Activated CD4-positive, CD25-positive, alpha-beta regulatory T cell treated with anti-CD3 and anti-CD28 coated beads, Interleukin-2, amount 50 U/mL, for 24 hours (primary cell): ENCODE measurements at regions not wholly inside any gene's neighbourhood (a gene's known extent, or its start where the extent isn't known, plus 50 kb on each side); places are given as distances from the start of the nearest gene placed in this dataset.

Experiments used
- ATAC-seq, 2 donors: fragments of 150-1000 bp; cut with Tn5 transposase; one replicate each; pipeline ENCODE4 v1.10.0; 2021; ENCODE audit warnings: mild to moderate bottlenecking in 1 of 2, moderate library complexity in 1 of 2

DNA sequence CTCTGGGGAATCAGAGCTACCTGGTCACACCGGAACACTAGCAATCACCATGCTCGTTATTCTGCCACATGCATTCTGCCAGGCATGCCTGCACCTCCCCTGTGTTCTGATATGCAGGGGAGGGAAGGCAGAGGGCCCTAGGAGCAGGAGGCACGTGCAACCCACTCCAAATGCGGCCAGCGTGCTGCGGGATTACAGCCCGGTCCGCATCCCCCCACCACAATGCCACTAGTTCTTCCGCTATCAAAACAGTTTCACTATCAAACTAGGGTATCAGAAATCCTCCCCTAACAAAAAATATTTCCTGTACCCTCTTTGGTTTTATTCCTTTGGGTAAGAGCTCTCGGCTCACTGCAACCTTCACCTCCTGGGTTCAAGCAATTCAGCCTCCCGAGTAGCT is 223.2 kb upstream of the IGF1R start:
- ATAC-seq: no peak

DNA sequence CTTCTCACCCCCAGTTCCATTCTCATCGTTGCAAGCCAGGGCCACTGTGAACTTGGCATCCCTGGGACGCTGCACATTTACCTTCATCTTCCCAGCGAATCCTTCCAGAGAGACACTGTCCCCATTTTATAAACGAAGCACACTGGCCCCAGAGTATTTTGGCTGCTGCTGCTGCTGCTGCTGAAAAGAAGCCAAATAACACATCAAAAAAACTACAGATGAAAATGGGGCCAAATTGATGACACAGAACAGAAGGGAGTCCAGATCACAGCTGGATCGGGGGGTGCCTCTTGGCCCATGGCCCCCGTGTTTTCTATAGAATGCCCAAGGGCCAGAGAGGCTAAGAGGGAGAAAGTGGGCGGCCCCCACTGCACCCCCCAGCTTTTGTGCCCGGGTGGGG is 221.0 kb upstream of the IGF1R start:
- no peak for ATAC-seq

DNA sequence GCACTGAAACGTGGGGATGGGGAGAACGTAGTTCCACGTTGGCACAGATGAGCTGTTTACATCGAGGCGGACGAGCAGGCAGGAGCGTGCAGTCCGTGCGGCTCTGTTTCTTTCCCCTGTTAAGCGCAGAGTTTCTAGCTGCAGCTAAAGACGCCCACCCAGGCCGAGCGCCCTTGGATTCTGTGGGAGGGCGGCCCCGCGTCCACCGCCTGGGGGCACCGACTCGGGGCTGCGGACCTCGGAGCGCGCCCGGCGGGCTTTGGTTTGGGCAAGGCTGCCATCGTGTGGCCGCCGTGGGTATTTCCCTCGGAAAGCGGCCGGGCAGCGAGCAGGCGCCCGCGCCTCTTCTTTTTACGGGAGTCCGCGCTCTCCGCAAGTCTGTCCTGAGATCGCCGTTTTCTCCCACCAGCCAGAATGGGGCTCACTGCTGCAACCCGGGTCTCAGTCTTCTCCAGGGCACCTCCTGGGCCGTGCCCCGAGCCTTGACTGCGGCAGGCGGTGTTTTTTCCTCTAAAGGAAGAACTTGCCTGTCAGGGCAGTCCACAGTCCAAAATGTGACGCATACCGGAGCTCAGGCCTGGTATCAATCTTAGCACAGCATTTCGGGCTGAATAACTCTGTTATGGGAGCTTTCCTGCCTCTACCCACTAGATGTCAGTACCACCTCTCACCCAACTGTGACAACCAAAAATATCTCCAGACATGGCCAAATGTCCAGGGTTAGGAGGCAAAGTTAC is 219.9 kb upstream of the IGF1R start:
- ATAC-seq: peak; percentile 38 to 48

DNA sequence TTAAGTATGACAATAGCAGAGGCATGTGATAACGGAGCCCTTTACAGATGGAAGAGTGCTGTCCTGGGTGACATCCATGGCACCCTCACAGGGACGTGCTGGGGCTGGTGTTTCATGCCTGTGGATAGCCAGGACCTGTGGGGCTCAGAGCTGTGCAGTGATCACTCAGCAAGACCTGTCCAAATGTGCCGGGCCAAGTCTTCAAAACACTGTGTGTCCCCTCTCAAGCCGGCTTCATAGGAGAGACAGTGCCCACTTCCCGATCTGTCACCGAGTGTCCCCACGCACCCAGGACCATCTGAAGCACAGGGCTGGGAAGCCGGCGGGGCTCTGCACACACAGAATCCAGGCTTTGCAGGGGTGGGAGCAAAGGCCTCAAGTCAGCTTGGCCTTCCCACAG is 217.2 kb upstream of the IGF1R start:
- no peak for ATAC-seq

DNA sequence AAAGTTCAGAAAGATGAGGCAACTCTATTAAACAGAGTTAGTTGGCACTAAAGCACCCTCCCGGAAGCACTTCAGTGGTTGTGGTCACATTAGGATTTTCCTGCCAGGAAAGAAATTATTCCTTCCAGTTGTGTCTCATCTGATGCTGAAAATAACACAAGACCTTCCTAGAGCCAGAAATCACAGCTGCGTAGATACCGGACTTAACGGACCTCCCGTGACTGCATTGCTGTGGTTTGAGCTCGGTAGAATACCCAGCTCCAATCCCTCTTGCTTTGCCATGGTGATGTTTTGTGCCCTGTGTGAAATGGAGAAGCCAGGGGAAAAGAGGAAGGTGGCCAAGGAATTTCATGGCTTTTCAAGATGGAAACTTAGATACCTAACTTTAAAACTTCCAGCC is 215.0 kb upstream of the IGF1R start:
- no peak for ATAC-seq

DNA sequence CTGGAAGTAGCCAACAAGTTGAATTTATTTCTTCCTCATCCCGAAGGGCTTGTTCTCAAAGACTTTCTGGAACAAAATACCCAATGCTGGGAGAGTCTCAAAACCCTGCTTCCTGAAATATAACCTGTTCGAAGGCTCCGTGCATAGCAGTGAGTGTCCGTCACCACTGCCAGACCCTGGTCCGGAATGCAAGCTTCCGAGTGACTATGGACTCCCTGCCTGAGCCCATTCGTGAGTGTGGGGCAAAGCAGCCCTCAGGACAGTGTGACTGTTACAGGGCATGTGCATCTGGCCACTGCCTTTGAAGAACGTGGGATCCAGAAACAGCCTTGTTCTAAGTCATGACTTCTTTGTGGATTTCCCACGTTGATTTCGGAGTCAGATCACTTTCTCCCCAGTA is 214.5 kb upstream of the IGF1R start:
- ATAC-seq: no peak

DNA sequence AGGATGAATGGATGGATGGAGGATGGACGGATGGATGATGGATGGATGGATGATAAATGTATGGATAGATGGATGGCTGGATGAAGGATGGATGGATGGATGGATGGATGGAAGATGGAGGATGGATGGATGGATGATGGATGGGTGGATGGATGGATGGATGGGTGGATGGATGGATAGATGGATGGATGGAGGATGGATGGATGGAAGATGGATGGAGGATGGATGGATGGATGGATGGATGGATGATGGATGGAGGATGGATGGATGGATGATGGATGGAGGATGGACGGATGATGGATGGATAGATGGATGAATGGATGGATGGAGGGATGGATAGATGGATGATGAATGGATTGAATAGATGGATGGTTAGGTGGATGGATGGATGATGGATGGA is 210.6 kb upstream of the IGF1R start:
- ATAC-seq: no peak

DNA sequence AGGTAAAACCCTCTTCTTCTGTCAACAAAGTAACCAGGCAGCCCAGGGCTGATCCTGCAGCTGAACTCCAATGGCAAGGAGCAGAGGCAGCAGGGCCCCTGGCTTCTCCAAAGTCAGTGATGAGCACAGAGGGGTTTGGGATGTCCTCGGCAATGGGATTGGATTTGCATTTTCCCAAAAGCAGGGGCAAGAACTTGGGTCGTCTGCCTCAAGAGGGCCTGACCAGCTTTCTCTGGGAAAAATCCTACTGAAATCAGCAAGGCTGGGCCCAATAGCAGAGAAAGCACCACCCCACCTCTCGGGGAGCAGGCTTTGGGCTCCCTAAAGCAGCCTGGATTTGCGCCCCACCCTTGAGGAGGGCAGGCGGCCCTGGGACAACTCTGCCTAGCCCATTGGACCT is 210.0 kb upstream of the IGF1R start:
- no peak for ATAC-seq

DNA sequence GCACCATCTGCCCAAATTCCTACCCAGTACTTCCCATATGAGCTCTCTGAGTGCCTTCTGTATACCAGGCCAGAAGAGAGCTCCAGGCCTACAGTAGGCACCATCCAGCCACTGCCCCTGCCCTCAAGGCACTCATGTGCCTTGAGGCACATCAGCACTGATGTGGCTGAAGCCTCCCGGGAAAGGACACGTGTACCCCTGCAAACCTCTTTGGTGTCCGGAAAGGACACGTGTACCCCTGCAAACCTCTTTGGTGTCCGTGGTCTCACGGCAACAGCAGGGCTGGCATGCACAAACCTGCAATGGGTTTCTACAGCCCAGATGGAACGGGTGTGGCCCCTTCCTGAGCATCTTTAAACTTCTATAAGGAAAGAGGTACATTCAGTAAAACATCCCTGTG is 209.4 kb upstream of the IGF1R start:
- no peak for ATAC-seq

DNA sequence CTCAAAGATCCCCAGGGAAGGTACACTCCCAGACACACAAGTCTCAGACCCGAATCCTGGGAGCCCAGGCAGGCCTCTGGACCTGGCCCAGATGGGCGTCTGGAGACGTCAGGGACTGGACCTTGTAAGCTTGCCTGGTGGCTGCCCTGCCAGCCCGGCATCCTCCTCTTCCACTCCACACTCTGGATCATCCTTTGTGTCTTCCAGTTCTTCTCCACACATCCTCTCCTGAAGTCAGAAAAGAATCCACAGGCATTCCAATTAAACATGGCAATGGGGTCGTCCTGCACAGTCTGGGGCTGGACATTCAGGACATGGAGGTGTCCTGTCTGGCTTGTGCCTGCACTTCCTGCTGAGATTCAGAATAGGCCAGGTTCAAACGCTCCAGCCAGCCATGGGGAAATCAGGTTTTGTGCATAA is 208.8 kb upstream of the IGF1R start:
- ATAC-seq: no peak

DNA sequence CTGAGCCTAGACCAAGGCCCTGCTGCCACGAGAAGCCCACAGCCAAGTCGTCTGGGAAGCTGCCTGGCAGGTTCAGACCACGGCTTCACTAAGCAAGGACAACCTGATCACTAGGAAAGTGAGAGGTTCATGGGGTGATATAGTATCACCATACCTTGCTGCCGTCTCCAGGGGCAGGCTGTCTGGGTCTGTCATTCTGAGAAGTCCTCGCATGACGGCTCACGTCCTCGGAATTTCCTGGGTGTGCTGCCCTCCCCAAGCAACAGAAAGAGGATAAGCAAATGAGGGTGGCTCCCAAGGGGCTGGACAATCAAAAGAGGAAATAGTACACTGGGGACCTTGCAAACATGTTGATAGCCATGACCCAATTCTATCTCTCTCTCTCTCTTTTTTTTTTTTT is 207.4 kb upstream of the IGF1R start:
- no peak for ATAC-seq

DNA sequence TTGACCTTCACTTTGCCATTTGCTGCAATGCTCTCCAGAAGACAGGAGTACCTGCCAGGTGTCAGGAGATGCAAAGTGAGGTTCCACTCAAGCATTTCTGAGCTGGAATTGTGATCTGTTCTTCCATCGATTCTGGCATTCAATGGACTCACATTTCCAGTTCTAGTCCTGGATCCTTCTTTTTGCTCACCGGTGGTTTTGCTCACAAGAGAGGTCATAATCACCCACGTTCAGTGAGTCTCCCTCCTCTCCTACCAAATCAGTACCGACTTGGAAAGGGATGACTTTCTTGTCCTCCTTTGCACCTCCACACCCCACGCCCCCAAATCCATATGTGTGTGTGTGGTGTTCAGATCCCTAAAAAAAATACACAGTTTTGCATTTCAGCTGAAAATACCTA is 206.7 kb upstream of the IGF1R start:
- ATAC-seq: no peak

DNA sequence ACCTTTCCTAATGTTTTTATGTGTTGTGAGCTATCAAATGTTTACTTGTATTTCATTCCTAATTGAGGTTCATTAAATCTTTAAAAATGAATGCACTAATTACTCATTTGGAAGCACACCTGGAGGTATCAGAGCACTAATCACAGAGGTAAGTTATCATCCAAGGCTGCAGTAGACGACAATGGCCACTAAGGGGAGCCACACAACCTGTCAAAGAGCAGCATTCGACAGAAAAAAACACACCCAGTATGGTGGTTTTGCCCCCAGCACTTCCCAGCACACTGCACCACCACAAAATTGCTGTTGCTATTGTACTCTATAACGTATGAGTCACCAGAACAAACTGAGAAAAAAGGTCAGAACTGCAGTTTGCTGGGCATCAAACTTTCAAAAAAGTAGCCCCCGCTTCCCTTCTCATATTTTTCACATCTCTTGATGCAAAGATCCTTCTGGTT is 205.9 kb upstream of the IGF1R start:
- peak; percentile 44 to 45 for ATAC-seq

DNA sequence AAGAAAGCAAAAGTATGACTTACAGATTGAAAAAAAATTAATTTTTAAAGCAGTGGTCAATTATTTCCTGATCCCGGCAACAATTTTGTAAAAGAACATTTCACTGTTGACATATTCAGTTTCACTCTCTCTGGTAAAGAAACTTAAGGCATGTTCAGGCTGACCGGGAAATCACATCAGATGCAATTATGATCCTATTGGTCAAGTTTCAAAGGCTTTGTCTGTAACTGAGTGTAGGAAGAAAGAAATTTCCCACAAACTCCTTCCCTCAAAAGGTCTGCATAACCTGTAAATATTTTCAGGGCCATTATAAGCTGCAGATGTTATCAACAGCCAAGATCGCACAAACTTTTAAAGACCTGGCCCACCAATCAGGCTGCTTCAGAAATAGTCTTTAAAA is 205.4 kb upstream of the IGF1R start:
- ATAC-seq: no peak

DNA sequence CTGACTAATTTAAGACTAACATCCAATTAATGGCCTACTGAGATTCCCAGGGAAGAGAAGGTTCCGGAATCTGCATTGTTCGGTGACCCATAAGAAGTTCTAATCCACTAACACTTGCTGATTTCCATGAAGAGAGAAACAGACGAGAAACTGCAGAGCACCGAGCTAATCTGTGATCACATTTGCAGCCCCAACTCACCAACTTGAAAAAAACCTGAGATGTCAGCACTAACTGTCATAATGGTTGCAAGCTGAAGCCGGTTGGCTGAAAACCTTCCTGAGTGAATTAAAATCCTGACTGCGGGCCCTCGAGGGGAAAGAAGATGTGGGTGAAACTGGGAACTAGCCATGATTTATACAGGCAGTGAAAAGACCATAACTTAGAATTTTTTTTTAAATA is 204.8 kb upstream of the IGF1R start:
- no peak for ATAC-seq

DNA sequence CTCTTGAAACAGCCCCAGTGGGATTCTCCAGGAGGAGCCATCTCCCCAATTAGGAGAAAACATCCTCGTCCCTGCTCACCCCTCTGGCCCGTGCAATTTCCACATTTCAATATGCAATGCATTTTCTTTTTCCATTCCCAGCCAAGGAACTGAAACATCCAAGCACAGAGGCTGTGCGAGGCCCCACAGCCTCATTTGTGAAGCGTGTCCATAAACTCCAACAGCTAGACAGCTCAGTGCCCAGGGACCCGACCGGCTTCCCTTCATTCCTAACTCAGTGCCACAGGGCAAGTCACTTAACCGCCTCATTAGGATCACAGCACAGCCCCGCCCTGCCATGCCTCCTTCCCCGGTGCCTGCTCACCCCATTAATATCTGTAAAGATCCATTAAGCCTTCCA is 204.2 kb upstream of the IGF1R start:
- no peak for ATAC-seq

DNA sequence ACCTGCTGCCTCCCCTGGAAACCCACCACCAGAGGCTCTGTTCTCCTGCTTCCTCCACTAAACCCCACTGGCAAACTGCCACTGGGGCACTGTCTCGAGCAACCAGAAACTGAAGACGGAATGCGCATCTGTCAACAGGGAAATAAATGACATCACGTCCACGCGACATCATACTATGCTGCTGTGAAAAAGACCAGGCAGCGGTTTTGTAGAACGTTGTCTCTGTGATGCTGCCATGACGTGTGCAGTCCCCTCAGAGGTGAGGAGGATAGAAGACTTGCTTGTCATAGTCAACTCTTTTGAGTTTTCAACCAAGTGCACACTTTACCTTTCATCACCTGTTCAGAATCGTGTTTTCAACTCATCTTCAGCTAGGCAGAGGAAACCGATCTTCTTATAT is 203.0 kb upstream of the IGF1R start:
- no peak for ATAC-seq

DNA sequence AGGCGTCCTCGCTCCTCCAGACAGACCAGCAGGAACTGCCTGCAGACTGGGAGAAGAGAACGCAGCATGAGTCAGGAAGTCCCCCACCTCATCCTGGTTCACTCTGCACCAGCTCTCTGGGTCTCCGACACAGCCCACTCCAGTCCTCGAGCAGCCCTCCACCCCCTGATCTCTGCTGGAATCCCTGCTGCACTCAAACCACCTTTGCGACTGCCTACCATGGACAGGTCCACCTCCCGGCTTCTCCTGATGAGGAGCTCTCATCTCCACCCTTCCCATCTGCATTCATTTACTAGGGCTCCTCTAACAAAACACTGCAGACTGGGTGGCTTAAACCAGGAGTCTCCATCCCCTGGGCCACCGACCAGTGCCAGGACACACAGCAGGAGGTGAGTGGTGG is 202.3 kb upstream of the IGF1R start:
- ATAC-seq: no peak

DNA sequence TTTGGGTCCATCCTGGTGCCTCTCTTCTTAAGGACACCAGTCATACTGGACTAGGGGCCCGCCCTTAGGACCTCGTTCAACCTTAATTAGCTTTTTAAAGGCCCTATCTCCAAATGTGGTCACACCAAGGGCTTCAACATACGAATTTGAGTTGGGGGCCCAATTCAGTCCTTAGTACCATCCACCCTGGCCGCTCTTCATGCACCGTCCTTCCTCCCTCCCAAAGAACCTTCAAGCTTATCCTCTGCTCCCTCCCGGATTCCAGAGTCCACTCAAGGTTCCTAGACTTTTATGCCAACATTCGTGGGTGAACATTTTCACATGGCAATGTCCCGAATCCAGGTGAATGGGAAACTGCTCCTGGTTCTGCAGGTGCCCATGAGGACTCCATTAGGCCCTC is 201.3 kb upstream of the IGF1R start:
- ATAC-seq: no peak

DNA sequence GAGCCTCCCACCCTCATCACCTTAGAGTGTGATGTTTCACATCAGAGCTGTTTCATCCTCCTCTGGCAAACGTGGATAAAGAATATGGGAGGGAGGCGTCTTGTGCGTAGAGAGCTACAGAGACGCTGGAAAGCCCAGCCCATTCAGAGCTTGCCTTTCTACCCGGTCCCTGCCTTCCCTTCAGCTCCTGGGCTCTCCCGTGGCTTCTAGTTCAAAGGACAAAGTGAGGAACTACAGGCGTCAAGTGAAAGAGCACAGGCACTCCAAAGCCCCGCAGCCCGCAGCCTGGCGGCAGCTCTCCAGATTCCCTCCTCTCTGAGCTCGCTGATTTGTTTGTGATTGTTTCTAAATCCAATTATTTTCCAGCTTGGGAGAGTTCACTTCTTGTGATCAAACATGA is 197.1 kb upstream of the IGF1R start:
- ATAC-seq: no peak

DNA sequence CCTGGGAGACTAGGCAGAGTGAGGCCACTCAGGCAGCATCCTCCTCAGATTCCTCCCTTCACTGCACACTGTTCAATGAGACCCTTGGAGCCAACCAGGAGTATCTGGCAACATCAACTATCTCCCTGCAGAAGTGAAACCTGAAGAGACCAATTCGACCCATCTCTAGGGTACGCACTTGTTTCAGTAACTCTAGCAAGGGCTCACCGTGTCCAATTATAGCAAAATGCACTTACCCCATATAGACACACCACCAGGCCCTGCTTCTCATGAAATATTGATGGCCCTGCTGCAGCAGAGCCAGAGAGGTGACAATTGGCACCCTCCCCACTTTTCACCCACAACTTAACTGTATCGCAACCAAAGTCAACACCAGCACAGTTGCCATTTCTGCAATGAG is 196.1 kb upstream of the IGF1R start:
- ATAC-seq: no peak

DNA sequence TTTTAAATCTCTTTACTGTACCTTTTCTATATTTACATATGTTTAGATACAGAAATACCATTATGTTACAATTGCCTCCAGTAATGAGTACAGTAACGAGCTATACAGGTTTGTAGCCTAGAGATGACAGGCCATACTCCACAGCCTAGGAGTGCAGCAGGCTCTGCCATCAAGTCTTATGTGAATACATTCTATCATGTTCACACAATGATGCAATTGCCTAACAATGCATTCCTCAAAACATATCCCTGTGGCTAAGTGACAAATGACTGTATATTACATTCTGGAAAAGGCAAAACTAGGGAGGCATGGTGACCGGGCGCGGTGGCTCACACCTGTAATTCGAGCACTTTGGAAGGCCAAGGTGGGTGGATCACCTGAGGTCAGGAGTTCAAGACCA is 192.4 kb upstream of the IGF1R start:
- ATAC-seq: no peak

DNA sequence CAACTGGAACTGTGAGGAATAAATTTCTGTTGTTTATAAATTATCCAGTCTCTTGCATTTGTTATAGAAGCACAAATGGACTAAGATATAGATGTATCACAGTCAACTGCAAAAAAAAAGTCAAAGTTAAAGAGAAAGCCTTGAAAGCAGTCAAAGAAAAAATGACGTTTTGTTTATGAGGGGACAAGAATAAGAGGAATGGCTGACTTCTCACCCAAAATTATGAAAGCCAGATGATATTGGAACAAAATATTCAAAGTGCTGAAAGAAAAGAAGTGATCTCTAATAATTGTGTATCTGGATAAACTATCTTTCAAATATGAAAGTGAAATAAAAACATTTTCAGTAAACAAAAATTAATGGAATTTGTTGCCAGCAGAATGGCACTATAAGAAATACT is 171.8 kb upstream of the IGF1R start:
- no peak for ATAC-seq

DNA sequence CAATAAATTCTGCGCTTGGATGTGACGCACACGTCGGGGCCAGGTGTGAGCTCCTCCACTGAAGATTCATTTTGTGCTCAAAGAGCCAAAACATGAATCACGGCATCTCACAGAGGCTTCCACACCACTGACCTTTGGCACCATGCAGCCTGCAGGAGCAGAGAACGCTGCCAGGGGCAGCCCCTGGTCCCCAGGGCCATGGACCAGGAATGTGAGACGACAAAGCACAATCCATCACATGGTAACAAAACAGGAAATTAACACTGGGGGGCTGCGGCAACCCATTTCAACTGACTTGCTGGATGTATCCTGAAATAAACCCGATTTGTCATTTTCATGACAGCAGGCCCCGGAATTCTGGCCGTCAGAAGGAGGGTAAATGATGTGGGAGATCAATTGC is 167.5 kb upstream of the IGF1R start:
- no peak for ATAC-seq

DNA sequence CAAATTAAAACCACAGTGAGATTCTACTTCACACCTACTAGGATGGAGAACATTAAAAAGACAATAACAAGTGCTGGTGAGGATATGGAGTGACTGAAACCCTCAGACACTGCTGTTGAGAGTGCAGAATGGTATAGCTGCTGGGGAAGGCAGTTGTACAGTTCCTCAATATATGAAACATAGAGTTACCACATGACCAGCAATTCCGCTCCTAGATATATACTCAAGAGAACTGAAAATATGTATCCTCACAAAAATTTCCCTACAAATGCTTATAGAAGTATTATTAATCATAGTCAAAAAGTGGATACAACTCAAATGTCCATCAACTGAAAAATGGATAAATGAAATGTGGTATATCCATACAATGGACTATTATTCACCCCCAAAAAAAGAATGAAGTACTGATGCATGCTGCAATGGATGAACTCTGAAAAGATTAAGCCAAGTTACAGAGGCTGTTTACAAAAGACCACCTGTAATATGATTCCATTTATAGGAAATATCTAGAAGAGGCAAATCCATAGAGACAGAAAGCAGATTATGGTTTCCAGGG is 164.7 kb upstream of the IGF1R start:
- no peak for ATAC-seq
